HepG2 (cell line): ENCODE measurements at regions not wholly inside any gene's neighbourhood (a gene's known extent, or its start where the extent isn't known, plus 50 kb on each side); places are given as distances from the start of the nearest gene placed in this dataset.

ENCODE experiments used
- FOXP4 ChIP-seq: sonication (generic); formaldehyde crosslinking; IDR thresholded peaks from 2 replicates; pipeline ENCODE4 v1.4.0; 2020; ENCODE audit warnings: missing genetic modification reagents
- HINFP ChIP-seq: sonication (generic); formaldehyde crosslinking; IDR thresholded peaks from 2 replicates; pipeline ENCODE4 v1.4.0; 2020; ENCODE audit warnings: low read depth, mild to moderate bottlenecking, missing genetic modification reagents
- MED8 ChIP-seq: sonication (generic); formaldehyde crosslinking; IDR thresholded peaks from 2 replicates; pipeline ENCODE4 v1.8.1; 2023; ENCODE audit warnings: mild to moderate bottlenecking, missing genetic modification reagents; ENCODE audit not compliant: insufficient replicate concordance
- SALL2 ChIP-seq: sonication (generic); formaldehyde crosslinking; IDR thresholded peaks from 2 replicates; pipeline ENCODE4 v1.8.1; 2023; ENCODE audit warnings: mild to moderate bottlenecking, missing genetic modification reagents, inconsistent platforms
- SKIL ChIP-seq: sonication (generic); formaldehyde crosslinking; IDR thresholded peaks from 2 replicates; pipeline ENCODE4 v1.8.0; 2022; ENCODE audit warnings: missing genetic modification reagents, mild to moderate bottlenecking, moderate library complexity, borderline replicate concordance
- SOX6 ChIP-seq, 2 experiments: fragments of 450-650 bp in 1 of 2; sonication (generic) in 1 of 2; formaldehyde crosslinking in 1 of 2; IDR thresholded peaks; 2 replicates each; pipeline versions ENCODE4 v1.4.0 to v1.6.1; 2017 to 2020; ENCODE audit warnings: antibody characterized with exemption in 1 of 2, mild to moderate bottlenecking in 1 of 2, missing genetic modification reagents in 1 of 2
- ZHX1 ChIP-seq: sonication (generic); formaldehyde crosslinking; IDR thresholded peaks from 2 replicates; pipeline ENCODE4 v1.8.1; 2022; ENCODE audit warnings: low read depth, mild to moderate bottlenecking, missing genetic modification reagents
- ZNF143 ChIP-seq: sonication (generic); formaldehyde crosslinking; IDR thresholded peaks from 2 replicates; pipeline ENCODE4 v1.4.0; 2020; ENCODE audit warnings: missing genetic modification reagents
- ZNF33B ChIP-seq: sonication (generic); formaldehyde crosslinking; IDR thresholded peaks from 2 replicates; pipeline ENCODE4 v1.5.1; 2020; ENCODE audit warnings: mild to moderate bottlenecking, missing genetic modification reagents
- ZNF7 ChIP-seq: IDR thresholded peaks from 2 replicates; pipeline ENCODE4 v1.6.1; 2016; ENCODE audit warnings: missing biosample characterization, missing genetic modification reagents

GRCh38 chr5:130884023-130884422 lies 281.0 kb downstream of the HINT1 start (continued):
- TF ChIP-seq SKIL (CRISPR knock-in tag), result no peak
- TF ChIP-seq ZHX1 (CRISPR knock-in tag), result no peak
- TF ChIP-seq SALL2 (CRISPR knock-in tag), result no peak
- no peak for TF ChIP-seq HINFP (CRISPR knock-in tag)
- TF ChIP-seq FOXP4, result no peak
- no peak for TF ChIP-seq ZNF7
- no peak for TF ChIP-seq ZNF33B (CRISPR knock-in tag)
- TF ChIP-seq ZNF143 (CRISPR knock-in tag), result no peak
- no peak for TF ChIP-seq MED8 (CRISPR knock-in tag)
- no peak for TF ChIP-seq SOX6 (IDR thresholded peaks at IDR 0.05)
- no peak for TF ChIP-seq SOX6 (CRISPR knock-in tag; IDR thresholded peaks at IDR 0.05)
